DMS53 treated with DMSO at 0.1 percent for 48 hours (cell line): ENCODE measurements at regions not wholly inside any gene's neighbourhood (a gene's known extent, or its start where the extent isn't known, plus 50 kb on each side); places are given as distances from the start of the nearest gene placed in this dataset.

Source experiments
- DNase-seq: peaks from one replicate; lab custom pipeline; 2025; ENCODE audit not compliant: unreplicated experiment; lab: John Stamatoyannopoulos, UW

DNA sequence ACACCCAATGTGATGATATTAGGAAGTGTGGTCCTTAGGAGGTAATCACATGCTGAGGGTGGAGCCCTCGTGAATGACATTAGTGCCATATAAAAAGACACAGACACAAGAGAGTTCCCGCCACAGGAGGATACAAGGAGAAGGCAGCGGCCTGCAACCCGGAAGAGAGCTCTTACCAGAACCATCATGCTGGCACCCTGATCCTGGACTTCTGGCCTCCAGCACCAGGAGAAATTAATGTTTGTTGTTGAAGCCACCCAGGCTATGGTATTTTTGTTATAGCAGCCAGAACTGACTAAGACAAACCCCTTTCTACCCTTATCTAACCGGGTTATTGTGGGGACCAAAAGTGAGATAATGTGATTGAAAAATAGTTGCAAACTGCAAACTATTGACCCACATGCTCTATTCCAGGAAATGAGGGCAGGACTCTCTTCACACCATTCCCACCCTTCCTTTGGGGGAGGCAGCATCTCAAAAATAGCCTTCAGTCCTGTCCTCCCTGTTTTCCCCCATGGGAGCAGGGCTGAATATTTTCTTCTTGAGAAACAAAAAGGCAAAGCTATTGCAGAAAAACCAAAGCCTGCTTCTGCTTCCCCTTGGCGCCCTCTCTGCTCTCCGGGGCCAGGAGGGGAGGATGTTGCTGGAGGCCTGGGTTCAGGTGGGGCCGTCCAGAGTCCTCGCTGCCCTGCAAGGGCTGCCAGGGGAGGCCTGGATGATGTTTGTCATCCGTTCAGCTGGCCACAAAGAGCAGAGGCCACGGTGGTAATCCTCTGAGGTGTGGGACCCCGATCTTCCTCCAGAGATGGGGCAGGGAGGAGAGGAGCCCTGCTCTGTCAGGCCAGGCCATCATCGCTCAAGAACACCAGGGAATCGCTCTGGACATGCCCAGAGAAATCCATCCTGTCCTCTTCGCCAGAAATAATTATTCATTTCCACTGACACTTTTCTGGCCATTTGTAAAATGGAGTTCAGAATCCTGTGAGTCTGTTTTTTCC is 73.8 kb upstream of the HAAO start:
- no peak for DNase-seq

DNA sequence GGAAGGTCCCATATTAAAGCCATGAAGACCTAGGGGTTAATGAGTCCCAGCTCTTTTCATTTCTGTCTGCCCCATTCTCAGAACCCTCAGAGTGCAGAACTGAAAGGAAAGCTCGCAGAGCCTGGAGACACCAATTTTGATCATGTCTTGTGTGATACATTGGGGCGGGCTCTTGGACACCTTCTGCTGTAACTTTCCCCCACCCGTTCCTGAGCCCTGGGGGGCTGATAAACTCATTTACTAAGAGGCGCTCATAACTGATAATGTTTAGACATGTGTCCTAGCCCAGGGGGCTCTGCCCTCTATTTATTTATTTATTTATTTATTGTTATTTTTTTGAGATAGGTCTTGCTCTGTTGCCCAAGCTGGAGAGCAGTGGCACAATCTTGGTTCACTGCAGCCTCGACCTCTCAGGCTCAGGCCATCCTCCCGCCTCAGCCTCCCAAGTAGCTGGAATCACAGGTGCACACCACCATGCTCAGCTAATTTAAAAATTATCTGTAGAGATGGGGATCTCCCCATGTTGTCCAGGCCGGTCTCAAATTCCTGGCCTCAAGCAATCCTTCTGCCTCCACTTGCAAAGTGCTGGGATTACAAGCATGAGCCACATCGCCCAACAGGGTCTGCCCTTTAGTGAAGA is 72.4 kb upstream of the HAAO start:
- no peak for DNase-seq

DNA sequence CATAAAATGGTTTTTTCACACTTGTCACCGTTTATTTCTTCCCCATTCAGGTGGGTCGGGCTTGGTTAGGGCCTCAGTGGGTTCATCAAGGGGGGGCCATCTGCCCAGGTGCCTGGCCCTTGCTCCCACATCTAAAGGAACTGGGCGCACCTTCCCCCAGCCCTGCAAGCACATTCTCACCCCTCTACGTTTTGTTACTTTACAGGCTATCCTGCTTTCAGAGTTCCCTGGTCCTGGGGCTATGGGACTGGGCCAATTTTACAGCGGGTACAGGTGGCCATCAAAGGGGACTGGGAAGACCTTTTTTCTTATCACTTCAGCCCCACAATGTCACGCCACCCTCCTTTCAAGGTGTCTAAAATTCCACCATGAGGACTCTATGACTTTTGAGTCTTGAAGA is 71.8 kb upstream of the HAAO start:
- DNase-seq = no peak

DNA sequence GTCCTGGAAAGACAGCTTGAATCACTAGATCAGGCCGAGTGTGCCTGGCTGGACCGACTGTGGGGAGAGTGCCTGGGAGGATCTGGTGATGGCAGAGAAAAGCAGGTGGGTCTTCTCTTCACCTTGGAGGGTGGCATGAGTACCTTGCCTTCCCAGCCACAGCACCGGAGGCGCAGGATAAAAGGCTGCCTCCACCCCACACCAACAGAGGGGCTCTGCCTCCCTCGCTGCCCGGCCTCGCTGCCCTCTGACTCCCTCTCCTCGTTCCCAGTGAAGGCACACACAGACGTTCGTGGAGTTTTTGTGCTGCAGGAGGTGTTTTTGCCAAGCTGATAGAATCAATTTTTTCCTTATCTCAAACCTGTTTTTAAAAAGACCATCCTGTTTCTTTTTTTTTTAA is 71.4 kb upstream of the HAAO start:
- no peak for DNase-seq

DNA sequence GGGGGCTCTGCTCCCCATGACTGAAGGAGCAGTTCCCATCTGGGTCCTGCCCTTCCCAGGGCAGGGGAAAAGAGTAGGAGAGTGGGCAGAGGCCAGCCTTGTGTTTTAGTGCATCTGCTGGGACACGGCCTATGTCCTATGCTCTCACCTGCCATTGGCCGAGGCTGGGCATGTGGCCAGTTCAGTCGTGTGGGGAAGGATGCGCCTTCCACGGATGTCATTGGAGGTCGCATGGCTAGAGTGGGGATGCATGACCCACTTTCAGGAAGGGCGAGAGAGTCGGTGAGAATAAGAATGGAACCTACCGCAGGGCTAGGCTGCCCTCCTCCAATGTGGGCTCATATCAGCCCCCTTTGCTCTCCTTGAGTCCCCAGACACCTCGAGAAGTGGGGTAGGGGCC is 70.9 kb upstream of the HAAO start:
- no peak for DNase-seq

DNA sequence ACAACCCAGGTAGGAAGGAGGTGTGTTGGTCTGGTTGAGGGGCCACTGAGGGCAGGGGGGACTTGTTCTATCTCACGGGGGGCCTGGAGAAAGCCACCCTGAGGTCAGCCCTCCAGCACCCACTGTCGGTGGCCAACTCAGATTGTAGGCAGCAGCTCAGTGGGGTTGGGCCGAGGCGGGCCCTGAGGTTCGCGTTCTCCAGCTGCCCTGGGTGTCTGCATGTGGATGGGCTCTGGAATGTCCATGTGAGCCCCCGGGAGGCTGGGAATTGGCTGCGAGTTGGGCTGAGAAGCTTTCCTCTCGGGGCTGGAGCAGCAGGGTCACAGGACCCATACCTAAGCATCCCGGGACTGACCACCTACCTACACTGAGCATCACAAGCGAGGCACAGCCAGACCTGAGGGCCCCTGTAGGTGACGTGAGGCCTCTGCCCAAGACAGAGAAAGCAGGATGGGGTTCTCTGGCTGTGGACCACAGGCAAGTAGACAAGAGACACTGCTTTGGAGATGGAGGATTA is 70.3 kb upstream of the HAAO start:
- DNase-seq = no peak

DNA sequence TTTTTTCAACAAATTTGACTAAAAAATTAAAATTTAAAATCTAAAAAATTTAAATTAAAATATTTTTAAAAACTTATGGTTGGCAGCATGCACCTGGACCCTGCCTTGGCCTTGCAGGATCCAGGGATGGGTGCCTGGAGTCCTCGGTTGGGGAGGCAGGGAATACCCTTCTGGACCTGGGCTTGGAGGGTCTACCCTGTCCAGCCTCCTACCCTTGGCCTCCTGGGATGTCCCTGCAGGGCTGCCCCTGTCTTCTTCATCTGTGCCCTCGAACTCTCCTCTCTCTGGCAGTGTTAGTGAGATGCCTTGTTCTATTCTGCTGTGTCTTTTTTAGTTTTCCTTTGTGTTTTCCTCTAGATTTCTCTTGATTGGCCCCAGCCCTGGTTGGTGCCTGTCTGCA is 68.9 kb upstream of the HAAO start:
- DNase-seq = no peak

DNA sequence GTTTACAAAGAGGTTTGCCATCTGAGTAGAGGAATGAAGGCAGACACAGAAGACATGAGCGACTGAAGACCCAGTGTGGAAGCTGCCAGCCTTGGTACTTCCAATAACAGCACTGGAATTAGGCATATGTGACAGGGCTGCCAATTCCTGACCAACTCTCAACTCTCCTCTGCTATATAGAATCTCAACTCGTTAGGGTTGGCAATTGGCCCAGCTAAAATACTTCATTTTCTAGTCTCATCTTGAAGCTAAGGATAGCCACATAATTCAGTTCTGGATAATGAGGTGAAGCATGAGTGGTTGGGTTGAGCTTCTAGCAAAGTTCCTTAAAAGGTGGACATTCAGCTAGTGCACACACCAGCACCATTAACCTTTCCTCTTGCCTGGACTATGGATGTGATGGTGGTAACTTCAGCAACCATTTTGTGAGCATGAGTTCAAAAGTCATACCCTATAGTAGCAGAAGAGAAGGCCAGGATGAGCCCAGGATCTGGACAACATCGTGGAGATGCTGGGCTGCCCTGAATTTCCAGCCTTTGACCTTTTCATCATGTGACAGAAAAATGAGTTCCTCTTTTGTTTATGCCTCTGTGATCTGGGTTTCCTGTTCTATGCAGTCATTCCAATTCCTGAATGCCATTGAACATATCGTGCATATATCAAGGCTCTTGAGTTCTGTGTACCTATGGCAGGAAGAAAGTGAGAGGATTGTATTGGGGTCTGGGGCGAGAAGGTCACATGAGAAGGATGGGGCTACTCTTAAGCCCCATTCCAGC is 68.1 kb upstream of the HAAO start:
- no peak for DNase-seq

DNA sequence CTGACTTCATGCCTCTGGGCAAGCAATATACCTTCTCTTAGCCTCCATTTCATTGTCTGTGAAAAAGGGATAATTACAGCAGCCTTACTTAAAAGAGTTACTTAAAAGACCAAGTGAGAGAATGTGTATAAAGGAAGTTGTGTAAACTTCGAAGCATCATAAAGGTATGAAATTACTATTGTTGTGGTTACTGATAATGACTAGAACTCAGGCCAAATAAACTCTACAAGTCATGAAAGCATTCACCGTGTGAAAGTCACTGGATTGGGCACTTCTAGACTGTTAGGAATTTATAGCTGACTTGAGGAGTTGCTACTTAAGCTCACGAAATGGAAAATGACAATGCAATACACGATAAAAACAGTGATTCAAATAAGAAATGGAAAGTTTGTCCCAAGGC is 67.4 kb upstream of the HAAO start:
- no peak for DNase-seq

DNA sequence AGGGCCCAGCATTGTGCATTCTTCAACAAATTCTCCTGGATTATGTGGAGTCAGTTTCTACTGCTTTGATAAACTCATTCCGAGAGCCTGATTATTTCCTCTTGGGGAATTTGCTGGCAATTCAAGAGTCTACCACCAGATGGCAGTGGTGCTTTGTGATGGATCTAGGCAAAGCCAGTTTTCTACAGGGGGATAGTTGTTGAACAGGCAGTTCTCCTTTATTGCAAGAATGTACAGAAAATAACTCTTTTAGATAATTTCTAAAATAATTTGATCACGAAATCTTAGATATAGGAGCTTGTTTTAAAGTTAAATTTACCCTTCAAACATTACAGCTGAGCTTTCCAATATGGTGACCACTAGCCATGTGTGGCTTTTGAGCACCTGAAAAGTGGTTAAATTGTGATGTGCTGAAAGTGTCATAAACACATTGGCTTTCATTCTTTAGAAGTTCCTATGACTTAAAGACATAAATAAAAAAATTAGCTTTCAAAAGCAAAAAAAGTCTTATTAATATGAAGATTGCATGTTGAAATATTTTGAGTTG is 66.7 kb upstream of the HAAO start:
- peak; percentile 6 for DNase-seq

DNA sequence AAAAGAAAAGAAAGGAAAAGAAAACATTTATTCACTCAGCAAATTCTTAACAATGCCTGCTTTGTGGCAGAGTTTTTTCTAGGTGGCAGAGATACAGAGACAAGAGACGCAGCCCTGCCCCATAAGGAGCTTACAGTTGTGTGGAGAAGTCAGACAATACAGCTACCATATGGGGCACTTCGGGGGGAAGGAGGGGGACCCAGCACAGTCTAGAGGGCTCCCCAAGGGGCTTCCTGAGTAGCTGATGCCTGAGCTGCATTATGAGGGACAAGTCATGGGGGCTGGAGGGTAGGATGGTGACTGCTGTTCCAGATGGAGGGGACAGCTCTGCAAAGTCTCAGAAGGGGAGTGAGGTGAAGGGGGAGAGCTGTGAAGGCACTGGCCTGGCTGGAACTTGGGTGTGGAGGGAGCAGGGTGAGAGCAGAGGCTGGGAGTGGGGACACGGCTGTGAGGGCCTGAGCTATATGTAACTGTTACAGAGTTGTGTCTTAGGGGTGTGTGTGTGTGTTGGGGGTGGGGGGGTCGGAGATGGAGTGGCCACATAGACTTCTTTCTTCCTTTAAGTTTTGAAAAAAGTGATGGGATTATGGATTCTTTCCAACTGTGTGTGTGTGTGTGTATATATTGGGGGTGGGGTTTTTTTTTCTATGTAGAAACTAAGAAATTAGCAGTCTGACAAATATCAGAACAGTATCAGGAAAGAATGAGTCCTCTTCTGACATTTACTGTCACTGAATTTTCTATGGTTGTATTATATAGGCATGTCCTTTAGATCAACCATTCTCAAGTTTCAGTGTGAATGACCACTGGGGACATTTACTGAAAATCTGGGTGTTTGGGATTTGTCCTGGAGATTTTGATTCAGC is 66.0 kb upstream of the HAAO start:
- no peak for DNase-seq

DNA sequence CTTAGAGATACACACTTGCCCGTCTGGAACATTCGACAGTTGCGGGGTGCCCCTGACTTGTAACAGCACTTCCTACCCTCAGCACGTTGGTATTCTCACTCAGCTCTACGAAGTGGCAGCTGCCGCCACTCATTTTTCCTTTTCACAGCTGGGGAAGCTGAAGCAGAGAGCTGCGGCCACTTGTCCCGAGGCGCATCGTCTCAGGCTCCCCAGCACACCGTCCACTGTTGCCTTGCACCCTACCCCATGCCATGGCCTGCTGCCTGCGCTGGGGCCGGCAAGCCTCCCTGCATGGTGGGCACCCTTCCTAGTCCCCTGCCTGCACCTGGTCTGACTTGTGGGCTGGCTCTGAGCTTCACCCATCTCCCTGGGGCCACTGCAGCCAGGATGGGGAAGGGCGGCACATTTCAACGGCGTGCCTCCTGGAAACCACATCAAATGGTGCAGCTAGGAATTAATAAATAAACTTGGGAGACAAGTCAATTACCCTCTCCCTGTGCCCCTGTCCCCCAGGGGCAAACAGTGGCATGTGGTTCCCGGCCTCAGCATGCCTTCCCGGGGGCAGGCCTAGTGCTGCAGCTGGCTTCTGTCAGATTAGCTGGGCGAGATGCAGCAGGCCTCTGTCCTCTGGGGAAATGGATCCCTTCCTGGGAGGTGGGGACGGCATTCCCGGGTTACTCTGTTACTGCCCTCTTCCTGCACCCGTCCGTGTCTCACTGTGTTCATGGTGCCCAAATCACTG is 64.7 kb upstream of the HAAO start:
- DNase-seq = no peak

DNA sequence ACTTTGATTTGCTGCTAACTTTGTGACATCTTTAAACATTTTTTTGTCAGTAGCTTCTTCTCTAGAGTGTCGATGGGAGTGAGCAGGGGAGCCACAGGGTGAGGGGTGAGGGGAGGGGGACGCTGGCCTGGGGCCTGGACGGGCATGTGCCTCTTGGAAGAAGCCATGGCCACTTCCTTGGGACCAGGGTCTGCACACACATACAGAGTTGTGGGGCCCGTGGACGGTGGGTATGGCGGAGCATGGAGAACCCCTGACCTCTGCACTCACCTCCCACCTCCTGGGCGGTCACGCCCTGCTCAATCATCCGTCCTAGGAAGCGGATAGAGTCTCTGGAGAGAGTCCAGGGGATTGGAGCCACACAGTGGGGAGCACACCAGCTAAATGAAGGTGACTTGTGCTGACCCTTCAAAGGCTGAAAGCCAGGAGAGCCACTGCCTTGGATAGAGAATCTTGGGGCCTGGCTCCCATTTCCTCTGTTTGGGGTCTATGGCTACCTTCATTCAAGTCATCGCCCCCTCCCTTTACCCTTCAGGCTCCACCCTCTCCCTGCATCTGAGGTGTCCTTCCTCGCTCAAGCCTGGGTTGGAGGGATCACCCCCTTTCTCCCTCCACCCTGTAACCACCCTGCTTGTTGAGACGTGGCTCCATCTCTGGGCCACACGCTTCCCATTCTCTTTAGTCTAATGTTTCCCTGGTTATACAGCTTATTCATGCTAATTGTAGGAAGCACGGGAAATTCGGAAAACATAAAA is 63.9 kb upstream of the HAAO start:
- no peak for DNase-seq

DNA sequence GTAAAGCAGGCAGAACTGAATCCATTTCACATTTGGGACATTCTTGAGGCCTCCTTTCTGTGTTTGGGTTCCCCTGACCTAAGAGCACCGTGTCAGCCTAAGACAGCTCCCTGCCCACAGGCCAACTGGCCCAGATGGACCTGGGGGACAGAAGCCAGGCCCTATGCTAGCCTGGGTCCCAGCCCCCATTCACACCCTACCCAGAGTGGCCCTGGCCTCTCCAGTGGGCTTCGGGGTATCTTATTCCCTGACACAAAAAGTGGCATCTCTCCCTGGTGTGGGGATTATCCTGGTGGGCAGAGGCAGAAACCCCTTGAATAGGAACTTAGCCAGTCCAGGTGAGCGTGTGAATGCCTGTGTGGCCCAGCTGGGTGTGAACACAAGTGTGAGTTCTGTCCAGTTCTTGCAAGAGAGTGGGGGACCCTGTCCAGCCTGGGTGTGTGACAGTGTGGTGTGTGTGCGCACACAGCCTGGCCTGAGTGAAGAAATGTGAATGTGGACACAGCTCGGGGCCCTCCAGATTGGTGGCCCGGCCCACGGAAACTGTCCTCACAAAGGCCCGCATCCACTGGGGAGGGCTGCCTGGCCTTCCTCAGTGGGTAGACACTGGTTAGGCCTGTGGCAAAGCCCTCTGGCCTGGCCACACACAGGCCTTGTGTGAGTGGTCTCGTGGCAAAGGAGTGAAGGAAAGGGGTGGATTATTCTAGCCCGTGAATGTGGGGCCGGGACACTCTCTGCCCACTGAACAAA is 63.0 kb upstream of the HAAO start:
- DNase-seq = no peak

DNA sequence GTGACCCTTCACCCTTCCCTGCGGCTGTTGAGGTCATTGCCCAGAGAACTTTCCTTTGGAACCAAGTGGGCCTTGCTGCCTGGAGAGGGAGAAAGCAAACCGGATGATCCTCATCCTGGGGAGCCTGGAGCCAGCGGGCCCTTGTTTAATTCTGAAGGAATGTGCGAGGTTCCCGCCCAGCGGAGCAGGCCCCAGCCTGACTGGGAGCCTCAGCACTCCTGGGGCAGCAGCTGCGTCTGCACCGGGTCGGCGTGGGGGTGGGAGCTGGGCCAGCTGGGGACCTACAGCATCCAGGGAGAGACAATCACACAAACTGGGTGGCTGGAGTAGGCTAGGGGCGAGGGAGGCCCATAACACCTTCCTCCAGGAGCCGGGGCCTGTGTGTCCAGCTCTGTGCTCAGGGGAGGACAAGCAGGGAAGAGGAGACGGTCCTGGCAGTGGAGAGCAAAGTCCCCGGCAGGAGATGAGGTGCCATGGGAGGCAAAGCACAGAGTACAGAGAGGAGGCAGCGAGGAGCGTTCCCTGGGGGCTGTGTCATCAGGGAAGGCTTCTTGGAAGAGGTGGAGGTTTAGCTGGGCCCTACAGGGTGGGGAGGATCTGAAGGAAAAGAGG is 61.9 kb upstream of the HAAO start:
- no peak for DNase-seq

DNA sequence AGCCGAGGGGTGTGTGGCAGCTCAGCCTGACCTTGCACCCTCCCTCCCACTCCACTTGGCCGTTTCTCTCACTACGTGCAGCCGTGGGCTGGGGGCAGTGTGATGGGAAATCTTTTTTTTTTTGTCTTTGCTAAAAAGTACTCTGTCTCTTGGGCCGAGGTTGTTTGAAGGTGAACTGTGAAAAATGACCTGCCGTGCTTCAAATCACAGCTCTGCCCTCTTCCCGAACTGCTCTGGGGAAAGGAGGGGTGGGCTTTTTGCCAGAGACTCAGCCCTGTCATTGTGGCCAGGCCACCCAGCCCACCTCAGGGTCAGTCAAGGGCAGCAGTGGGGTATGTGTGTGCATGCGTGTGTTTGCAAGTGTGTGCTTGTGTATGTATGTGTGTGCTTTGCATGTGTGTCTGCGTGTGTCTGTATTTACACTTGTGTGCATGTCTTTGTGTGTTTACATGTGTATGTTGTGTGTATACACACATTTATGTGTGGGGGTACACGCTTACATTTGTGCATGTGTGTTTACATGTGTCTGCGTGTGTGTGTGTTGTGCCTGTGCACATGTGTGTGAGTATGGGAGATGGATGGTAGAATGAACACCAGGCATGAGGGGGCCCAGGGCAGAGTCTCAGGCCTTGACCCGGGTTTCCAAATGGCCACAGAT is 61.3 kb upstream of the HAAO start:
- no peak for DNase-seq

DNA sequence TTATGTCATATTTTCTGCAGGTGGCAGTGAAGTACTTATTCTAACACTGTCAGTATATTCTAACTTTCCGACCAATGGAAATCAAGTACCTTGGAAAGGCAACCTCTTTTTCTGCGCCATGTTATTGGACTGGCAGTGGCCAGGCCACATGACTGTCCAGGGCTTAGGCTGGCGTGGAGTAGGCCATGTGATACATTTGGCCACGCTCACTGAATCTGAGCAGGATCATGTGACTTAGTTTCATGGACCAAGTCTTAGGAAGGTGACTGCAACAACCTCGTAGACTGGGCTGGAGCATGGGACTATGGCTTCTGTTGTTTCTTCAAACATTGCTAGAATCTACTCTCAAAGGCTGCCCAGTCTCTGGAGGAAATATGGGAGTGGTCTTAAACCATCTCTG is 60.4 kb upstream of the HAAO start:
- DNase-seq = no peak
